OCI-LY7 (cell line): ENCODE measurements at regions not wholly inside any gene's neighbourhood (a gene's known extent, or its start where the extent isn't known, plus 50 kb on each side); places are given as distances from the start of the nearest gene placed in this dataset.

Source experiments
- CTCF ChIP-seq: fragments of 200-600 bp; sonication (generic); conservative IDR thresholded peaks from 2 replicates; pipeline ENCODE4 v1.5.1; 2014; ENCODE audit warnings: mild to moderate bottlenecking, antibody characterized with exemption, low read length, moderate library complexity, mixed read lengths
- EZH2phosphoT487 ChIP-seq: fragments of 200-600 bp; sonication (generic); IDR thresholded peaks from 2 replicates; pipeline ENCODE4 v1.6.1; 2018; ENCODE audit warnings: low read depth, borderline replicate concordance, mild to moderate bottlenecking, mixed run types, antibody characterized with exemption, low read length, moderate library complexity, mixed read lengths

- TF ChIP-seq CTCF (no peak), EZH2phosphoT487 (no peak)
These were observed 130.2 kb downstream of the GPR37 start for GRCh38 chr7:124635416-124635815.
